HG02642 (cell line): ENCODE measurements at regions not wholly inside any gene's neighbourhood (a gene's known extent, or its start where the extent isn't known, plus 50 kb on each side); places are given as distances from the start of the nearest gene placed in this dataset.

Experiments
- ATAC-seq: cut with Tn5 transposase; IDR thresholded peaks from one replicate; pipeline ENCODE4 v1.9.1; 2021; ENCODE audit warnings: mild to moderate bottlenecking; ENCODE audit not compliant: unreplicated experiment, poor library complexity

DNA sequence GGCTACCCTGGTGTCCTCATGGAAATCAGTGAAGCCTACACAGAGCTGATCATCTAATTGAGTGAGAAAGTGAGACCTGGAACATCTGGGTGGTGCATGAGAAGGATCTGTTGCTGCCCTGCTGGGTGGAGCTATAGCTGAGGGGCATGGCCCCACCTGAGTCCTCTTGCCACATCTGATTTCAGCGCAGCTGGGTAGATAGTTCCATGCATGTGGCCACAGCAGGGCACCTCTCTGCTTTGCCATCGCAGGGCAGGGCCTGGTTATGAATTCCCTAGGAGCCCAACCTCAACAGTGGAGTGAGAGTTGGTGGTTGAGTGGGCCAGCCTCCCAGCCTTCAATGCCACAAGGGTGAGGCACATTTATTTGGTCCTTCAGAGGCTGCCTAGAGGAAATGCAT, 407.8 kb downstream of the BCL11B start:
- ATAC-seq = no peak

DNA sequence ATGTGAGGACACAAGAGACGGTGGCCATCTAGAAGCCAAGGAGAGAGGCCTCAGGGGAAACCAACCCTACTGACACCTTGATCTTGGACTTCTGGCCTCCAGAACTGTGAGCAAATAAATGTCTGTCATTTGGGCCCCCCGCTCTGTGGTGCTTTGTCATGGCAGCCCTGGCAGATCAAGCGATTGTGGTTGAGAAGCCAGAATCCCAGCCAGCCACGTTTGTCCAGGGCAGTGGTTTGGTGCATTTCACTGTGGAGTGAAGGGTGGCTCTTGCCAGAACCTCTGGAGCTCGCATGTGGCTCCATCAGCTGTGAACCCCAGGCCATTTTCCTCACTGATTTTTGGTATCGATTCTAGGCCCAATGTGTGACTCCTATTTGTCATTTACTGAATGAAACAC, 404.9 kb downstream of the BCL11B start:
- ATAC-seq = no peak

DNA sequence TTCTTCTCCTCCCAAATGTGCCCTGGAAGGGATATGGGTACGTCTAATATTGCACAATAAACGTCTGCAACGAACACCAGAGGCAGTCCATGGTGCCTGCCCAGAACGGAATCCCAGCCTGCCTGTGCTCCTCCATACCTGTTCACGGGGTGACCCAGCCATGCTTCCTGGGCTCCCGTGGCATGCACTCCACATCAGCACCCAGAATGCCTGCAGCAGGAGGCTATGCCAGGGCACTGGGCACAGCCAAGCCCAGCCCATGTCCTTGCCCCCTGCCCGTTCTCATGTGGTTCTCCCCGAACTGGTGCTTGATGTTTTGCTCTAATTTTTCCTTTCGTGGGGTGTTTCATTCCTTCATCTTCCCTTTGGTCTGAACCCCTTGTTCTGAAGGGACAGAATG, 404.3 kb downstream of the BCL11B start:
- no peak for ATAC-seq

DNA sequence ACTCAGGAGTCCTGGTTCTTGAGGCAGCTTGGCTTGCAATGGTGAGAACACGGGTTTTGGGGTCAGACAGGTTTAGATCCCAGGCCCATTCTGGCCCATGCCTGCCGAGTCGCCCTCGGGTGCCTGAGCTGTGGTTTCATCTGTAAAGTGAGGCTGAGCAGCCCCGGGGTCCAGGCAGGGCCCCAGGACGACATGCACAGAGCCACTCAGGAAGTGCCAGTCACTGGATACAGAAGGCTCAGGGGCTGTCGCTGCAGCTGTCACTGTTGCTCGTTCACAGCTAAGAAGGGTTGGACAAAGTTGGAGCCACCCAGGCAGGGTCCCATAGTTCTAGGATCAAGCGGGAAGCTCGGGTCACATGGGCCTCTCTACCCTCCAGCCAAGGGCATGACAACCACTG, 403.1 kb downstream of the BCL11B start:
- no peak for ATAC-seq

DNA sequence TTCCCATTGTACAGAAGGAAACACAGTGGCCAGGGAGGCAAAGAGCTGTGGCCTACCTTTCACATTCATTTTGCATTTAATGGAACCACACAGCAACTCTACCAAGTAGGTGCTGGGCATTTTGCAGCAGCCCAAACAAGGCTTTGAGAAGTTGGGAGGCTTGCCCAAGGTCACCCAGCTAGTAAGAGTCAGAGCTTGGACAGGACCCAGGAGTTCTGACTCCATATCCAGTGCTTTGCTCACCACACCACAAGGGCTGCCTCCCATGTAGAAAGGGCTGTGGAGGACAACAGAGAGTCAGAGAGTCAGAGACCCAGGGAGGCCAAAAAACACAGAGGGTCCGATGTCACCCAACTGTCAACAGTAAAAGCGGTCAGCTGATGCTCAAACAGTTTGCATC, 400.2 kb downstream of the BCL11B start:
- ATAC-seq = no peak

DNA sequence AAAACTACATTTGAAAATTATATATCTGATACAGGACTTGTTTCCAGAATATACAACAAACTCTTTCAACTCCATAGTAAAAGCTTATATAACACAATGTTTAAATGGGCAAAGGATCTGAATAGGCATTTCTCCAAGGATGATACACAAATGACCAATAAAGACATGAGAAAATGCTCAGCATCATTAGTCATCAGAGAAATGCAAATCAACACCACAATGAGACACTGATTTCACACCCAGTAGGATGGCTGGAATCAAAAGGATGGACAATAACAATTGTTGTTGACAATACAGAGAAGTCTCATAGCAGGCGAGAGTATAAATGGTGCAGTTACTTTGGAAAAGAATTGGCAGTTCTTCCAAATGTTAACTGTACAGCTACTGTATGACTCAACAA, 394.9 kb downstream of the BCL11B start:
- no peak for ATAC-seq

DNA sequence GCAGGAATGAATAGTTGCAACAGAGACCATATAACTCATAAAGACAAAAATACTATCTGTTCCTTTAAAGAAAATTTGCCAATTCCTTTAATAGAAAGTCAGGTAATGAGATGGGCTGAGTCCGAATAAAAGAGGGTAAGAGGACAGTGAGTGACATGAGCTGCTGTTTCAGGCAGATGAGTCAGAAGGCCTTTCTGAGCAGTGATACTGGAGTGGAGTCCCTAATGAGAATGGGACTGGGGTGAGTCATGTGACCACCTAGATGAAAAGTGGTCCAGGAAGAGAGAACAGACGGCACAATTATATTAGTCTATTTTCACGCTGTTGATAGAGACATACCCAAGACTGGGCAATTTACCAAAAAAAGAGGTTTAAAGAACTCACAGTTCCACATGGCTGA, 393.7 kb downstream of the BCL11B start:
- no peak for ATAC-seq

DNA sequence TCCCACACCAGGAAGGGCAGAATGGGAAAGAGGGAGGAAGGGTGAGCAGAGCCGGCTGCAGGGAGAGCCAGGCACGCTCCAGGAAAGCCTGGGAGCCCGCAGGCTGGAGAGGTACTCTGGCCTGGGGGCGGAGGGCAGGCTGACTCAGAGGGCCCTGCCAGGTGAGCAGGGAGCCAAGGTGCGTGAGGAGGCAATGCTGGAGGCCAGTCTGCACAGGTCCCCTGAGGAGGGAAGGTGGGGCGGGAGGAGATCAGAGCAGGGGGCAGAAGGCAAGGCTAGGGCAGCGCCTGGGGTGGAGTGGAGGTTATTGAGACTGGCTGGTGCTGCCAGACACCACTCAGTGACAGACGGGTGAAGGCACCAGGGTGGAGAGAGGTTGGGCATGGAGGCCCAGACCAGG, 385.0 kb downstream of the BCL11B start:
- ATAC-seq = no peak

DNA sequence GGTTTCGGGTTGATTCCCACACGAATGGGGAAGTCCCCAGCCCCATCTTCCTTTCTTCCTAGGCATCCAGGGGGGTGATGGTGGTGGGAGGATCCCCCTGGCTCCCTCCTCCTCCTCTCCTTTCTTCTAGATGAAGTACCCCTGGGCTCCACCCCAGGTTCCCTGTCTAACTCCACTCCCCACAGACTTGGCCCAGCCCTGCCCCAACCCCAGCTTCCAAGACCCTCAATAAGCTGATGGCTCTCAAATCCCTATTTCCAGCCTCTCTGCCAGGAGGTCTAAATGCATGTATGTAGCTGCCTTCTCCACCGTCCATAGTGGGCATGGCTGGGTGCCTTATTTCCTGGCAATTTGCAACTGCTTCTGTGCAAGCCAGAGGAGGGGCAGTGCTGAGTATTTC, 383.7 kb downstream of the BCL11B start:
- ATAC-seq = no peak

DNA sequence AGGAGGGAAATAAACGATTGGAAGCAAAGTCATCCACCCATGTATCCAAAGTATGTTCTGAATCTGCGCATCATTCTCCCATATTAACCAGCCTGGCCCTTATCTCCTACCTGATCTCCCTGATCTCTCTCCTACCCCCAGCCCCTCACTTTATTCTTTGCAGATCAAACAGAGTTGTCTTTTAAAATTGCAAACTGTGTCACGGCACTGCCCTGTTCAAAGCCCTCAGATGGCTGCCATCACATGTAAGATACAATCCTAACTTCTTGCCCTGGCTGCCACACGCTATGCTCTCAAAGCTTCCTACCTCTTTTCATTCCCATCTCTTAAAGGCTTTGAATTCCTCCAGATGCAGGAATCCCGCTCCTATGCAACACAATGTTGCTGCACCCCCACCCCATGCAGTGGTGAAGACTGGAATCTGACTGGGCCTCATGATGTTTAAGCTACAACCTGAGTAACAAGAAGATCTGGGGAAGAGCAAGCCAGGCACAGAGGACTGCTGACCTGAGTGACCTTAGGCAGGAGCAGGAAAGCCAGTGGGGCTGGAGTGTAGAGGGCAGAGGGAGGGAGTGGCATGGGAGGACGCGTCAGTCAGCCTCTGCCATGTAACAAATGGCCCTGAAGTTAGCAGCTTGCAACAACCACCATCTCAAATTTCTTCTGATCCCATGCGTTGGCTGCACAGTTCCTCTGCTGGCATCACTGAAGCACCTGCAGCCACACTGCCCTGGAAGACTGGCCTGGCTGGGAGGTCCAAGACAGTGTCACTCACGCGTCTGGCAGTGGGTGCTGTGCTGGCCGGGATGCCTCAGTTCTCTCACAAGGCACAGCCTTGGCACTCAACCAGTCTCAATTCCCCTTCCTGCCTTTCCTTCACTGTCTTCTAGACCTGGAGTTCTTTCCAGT, 382.8 kb downstream of the BCL11B start:
- no peak for ATAC-seq

DNA sequence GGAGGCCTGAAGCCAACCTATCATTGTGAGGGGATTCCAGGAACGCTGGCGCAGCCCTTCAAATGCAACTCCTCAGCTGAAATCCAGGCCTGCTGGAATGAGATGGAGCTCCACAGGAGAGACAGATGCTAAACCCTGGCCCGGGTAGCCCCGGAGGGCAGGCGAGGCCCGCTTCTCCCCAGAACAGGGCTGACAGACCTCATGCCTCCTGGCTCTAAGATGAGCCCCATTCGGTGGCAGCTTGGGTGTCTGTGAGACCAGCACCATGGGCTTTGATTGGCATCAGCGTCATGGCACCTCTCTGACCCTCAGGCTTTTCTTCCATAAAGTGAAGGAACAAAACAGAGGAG, 382.2 kb downstream of the BCL11B start:
- ATAC-seq = no peak

DNA sequence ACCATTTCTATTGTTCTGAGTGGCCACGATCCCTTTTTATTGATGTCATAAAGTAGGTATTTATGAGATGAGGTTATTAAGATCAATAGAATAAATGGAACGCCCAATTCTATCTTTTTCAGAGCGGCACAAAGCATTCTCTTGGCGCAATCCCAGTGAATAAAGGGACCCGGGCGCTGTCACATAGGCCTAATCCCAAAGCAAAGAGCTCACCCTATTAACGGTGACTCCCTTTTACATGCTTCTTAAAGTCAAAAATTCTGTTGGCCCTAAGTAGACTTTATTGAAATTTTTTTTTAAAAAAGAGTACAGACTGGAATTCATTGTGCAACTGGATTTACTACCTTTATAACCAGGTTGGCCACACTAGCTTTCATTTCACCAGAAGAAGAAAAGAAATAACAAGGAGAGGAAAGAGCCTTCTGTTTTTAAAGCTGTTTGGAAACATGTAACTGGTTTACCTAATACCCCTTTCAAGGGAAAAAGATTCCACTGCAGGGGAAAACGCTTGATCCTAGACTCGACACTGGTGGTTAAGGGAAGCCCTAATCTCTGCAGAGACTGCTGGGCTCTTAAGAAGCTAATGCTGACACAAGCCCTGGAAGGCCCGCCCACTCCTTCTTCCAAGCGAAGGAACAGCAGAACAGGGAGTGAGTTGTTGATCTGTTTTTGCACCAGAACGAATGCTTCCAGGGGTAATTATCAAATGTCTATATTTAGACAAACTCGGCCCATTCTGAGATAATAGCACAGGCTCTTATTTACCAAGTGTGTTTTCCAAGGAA, 381.2 kb downstream of the BCL11B start:
- no peak for ATAC-seq

DNA sequence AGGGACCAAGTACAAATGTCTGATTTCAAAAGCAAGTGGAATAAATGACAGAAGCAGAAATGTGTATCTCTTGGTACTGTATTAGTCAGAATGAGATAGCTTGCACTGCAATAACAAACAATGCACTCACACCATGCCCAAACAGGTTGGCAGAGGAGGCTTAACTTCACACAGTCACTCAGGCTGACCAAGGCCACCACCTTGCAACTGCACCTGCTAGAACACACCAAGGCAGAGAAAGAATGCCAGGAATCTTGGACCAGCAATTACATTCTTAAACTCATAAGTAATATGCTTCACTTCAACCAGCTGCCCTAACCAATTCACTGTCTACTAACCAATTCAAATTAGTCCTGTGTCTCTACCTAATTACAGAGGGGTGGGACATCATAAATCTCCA, 378.3 kb downstream of the BCL11B start:
- ATAC-seq = no peak

DNA sequence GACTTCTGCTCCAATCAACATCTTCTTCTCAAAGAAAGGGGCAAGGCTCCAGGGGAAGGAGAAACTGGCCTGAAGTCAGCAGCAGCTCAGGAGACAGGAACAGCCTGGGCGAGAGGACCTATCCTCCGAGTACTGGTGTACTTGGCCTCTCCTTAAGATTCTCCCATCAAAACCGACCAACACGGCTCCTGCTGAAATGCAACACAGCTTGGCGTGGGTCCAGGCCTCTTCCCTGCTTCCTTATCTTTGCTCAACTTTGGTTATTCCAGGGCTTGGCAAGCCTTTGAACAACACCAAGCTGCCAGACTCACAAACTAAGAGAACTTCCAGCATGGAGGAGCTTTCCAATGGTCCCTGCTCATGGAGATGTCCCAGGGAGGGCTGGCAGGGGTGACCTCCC, 377.4 kb downstream of the BCL11B start:
- no peak for ATAC-seq

DNA sequence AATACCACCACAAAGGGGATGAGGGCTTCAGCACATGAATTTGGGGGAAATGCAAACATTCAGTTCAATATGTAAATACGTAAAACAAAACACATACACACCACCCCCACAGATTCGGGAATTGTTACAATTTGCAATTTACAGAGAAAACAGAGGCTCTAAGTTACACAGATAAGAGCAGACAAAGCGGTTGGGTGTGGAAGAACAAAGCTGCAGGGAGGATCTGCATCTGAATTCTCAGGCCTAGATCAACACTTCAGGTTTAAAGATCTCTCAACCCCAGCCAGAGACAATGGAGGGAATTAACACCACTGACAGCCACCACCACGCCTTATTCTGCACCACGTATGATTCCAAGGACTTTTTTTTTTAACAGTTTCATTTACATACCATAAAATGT, 375.5 kb downstream of the BCL11B start:
- no peak for ATAC-seq

DNA sequence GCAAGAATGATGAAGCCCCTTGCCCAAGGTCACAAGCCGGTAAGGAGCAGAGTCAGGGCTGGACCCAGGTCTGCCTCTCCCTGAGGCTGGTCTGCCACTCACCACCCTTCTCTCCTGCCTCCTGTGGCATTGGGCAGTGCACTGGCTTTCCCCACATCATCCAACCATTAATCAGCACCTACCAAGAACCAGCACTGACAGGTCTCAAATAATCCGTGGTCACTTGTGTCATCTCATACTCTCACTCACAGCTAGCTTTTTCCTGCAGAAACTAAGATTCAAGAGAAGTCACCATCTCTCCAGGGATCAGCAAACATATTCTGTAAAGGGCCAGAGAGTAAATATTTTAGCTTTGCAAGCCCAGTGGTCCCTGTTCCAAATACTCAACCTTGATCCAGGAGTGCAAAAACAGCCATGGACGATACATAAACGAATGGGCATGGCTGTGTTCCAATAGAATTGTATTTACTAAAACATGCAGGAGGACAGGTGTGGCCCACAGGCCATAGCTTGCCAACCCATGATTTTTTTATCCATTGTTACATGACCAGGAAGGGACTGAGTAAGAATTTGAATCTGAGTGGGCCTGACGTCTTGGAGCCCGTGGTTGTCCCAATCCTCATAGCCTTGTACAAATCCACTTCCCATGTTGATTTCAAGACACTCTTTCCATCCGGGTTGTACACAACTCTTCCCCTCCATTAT, 374.2 kb downstream of the BCL11B start:
- ATAC-seq = no peak

DNA sequence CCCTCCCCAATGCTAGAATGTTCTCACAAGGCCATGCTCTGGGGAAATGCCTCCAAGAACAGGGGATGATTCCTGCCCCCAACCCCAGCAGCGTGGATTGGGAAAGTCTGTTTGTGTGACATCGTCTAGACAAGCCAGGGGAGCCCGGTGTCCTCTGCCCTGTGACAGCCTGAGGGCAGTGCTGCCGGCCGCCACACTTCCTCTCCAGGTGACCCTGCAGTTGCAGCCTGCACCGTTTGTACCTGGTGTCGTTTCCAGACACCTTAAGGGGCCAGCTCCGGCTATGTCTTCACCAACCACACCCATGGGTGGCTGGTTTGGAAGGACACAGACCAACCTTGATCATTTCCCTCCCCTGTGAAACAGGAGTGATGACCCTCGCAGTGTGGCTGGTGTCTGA, 372.6 kb downstream of the BCL11B start:
- no peak for ATAC-seq

DNA sequence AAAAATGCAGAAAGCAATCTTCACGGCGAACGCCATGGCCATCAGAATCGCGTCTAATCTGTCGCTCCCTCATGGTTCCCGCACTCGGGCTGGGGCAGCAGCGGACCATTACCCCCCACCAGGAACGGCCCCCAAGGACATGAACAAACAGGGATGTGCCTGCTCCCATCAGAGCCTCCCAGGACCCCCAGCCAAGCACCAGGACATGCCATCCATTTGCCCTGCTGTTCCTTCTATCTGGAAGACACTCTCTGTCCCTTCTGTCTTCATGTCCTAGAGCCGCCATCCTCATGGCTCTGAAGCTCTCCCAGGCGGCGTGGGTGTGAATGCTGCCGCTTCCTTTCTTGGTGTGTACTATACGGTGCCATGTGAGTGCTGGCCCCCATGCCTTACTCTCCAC, 371.8 kb downstream of the BCL11B start:
- no peak for ATAC-seq

DNA sequence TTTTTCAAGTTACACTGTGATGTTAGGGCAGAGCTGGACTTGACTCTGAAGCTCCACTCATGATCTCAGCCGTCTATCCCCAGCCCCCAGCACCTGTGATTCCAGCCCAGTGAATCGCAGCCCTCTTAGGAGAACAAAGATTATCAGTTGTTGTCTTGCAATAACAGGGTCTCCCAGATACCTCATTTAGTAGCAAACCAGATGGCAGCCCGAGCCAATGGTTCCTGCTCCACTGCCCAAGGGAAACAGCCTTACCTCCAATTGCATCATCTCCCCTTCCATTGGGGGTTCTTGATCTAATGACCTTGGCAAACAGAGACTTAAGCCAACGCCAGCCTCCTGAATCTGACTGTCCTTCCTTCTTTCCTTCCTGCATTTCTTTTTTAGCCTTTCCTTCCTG, 371.2 kb downstream of the BCL11B start:
- ATAC-seq = no peak

DNA sequence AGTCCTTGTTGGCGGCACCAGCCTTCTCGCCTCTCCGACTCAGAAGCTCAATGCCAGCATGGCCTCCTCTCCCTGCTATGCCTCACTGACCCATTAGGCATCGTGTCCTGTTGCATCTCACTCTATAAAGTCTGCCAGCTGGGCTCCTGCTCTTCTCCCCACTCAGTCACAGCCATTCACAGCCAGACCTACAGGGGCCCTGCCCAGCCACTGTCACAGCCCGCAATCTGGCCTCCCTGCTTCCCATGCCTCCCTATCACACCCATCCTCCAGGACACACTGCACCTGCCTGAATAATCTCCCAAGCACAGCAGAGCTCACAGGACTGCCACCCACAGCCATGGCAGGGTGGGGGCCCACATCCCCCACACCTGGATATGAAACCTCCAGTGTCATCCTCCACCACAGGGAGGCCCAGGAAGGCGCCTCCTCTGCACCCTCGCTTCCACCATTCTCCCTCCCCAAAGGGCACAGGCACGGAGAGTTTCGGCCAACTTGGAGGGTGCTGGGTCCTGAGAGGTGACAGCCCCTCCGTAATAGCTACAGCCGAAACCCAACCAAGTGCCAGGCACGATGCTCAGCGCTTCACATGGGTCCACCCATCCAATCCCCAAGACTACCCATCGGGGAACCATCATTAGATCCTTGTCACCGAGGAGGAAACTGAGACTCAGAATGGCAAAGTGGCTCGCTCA, 370.3 kb downstream of the BCL11B start:
- no peak for ATAC-seq

DNA sequence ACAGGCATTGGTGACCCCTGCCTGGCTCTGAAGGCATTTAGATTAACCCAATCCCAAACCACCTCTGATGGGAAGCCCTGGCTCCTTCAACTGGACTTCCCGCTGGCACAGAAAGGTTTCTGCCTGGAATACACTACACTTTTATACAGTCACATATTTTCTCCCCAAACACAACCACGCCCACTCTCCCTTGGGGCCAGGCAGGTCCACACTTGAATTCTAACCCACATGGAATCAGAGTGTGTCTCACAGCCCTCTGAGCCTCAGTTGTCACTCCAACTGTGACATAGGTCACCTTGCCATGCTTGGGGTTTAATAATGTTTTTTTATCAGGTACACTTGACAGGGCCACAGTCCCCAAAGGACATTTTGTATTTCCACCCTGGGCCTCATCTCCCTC, 368.6 kb downstream of the BCL11B start:
- no peak for ATAC-seq
